ENCODE measurements at regions not wholly inside any gene's neighbourhood (a gene's known extent, or its start where the extent isn't known, plus 50 kb on each side); places are given as distances from the start of the nearest gene placed in this dataset.

- DNase-seq (ENCODE audit: low read depth in 2 of 2) = no peak
Measured at GRCh38 chr1:208513799-208514198, 269.6 kb upstream of the PLXNA2 start.

DNA sequence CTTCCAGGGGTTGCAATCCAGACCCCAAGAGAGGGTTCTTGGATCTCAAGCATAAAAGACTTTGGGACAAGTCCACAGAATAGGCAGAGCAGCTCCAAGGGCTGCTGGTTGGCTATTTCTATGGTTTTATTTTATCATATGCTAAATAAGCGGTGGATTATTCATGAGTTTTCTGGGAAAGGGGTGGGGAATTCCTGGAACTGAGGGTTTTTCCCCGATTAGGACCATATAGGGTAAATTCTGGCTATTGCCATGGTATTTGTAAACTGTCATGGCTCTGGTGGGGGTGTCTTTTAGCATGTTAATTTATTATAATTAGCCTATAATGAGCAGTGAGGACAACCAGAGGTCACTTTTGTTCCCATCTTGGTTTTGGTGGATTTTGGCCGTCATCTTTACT is 270.9 kb upstream of the PLXNA2 start:
- no peak for DNase-seq (ENCODE audit: low read depth in 2 of 2)

GRCh38 chr1:208516780-208517179 is 272.6 kb upstream of the PLXNA2 start:
- DNase-seq (ENCODE audit: low read depth in 2 of 2) = no peak

DNA sequence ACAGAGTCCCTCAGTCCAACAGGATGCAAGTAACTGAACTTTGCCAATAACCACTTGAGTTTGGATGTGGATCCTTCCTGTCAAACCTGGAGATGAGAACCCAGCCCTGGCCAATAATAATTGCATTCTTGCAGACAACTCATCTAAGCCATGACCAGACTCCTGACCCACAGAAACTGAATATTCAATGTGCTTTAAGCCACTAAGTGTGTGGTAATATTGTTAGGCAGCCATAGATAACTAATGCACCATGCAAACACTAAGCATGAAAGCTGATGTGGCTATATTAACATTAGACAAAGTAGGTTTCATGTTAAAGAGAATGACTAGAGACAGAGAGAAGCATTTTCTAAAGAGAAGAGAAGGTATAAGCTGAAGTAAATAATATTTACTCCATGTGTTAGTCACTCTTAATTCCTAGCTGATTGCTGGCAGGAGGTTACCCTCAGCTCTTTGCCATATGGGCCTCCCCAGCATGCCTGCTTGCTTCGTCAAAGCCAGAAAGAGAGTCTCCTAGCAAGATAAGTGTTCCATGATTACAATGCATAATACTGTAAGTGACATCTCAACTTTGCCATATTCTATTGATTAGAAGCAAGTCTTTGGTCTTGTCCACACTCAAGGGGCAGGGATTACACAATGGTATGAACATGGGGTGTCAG is 276.4 kb upstream of the PLXNA2 start:
- no peak for DNase-seq (ENCODE audit: low read depth in 2 of 2)

DNA sequence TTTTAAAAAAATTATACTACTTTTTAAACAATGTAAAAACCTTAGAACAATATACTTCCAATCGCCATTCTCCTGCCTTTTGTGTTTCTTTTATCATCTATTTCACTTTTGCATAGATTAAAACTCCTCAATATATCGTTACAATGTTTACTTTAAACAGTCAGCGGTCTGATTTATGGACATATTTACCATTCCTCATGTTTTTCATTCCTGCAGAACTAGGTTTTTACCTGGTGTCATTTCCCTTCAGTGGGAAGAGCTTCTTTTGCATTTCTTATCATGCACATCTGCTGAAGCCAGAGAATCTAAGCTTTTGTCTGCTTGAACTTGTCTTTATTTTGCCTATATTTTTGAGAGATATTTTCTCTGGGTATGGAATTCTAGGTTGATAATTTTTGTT is 277.4 kb upstream of the PLXNA2 start:
- no peak for DNase-seq (ENCODE audit: low read depth in 2 of 2)

DNA sequence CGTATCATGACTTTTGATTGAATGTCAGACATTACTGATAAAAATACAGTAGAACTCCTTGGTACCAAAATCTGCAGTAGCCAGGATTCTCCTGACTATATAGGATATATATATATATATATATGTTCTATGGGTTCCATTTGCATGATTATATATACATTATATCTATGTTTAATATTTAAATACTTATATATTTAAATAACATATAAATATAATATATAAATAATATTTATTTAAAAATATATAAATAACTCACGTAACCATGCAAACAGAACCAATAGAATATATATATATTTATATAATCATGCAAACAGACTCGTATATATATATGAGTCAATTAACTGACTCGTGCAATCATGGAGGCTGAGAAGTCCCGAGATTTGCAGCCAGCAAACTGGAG is 278.8 kb upstream of the PLXNA2 start:
- no peak for DNase-seq (ENCODE audit: low read depth in 2 of 2)

GRCh38 chr1:208524376-208524775 is 280.2 kb upstream of the PLXNA2 start:
- no peak for DNase-seq (ENCODE audit: low read depth in 2 of 2)

DNA sequence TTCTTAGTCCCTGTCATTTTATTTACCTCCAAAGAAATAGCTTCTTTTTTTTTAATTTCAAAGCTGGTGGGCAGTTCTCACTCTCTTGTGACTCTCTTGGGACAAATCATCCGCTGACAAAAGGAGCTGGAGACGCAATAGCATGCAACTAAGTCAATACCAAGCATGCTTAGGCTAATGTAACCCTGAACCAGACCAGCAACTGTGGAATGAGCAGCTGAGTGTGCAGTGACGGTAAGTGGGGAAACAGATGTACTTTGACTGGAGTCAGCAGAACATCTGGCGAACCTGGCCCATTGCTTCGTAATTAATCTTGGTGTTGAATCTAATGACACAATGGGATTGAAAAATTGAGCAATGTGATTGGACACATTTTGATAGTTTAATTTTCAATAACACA is 280.7 kb upstream of the PLXNA2 start:
- no peak for DNase-seq (ENCODE audit: low read depth in 2 of 2)

- DNase-seq (ENCODE audit: low read depth in 2 of 2) = no peak
Measured at GRCh38 chr1:208525417-208525816, 281.2 kb upstream of the PLXNA2 start.

- DNase-seq (ENCODE audit: low read depth in 2 of 2) = no peak
Measured at GRCh38 chr1:208526613-208527125, 282.5 kb upstream of the PLXNA2 start.

DNA sequence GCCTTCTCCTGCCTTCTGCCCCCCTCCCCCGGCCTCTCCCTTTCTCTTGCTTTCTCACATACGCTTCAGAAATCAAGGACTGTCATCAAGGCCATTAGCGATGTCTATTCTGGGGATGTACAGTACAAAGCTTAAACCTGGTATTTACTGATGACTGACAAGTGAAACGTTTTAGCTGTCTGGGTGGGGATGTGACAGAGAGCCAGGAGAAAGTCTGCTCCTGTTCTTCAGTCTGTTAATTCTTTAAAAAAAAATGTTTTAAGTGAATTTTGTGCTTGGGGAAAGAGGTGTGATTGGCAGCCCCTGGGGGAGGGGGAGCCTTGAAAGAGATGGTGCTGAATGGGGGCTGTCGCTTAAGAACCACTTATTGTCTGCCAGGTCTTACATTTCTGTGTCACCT is 283.0 kb upstream of the PLXNA2 start:
- no peak for DNase-seq (ENCODE audit: low read depth in 2 of 2)

- DNase-seq (ENCODE audit: low read depth in 2 of 2) = no peak
Measured at GRCh38 chr1:208528578-208529240, 284.5 kb upstream of the PLXNA2 start.

GRCh38 chr1:208531003-208531750 is 287.0 kb upstream of the PLXNA2 start:
- no peak for DNase-seq (ENCODE audit: low read depth in 2 of 2)

GRCh38 chr1:208533746-208534598 is 289.8 kb upstream of the PLXNA2 start:
- no peak for DNase-seq (ENCODE audit: low read depth in 2 of 2)

DNA sequence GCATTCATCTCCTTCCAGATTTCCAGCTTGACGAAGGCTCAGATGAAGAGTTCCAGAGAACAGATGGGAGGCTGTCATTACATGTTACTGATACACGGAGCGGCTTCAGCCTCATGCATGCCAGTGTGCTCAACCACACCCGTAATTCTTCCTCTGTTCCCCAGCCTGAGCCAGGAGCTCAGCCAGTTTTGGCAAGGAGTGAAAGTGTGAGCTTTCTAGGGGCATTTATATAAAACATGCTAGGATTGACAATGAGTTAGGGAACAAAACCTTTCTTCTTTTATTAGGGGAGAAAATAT is 290.4 kb upstream of the PLXNA2 start:
- no peak for DNase-seq (ENCODE audit: low read depth in 2 of 2)

- no peak for DNase-seq (ENCODE audit: low read depth in 2 of 2)
Measured at GRCh38 chr1:208534979-208535378, 290.8 kb upstream of the PLXNA2 start.

- no peak for DNase-seq (ENCODE audit: low read depth in 2 of 2)
Measured at GRCh38 chr1:208535511-208535910, 291.3 kb upstream of the PLXNA2 start.

- DNase-seq (ENCODE audit: low read depth in 2 of 2) = no peak
Measured at GRCh38 chr1:208536212-208536611, 292.0 kb upstream of the PLXNA2 start.

- no peak for DNase-seq (ENCODE audit: low read depth in 2 of 2)
Measured at GRCh38 chr1:208537198-208537597, 293.0 kb upstream of the PLXNA2 start.

DNA sequence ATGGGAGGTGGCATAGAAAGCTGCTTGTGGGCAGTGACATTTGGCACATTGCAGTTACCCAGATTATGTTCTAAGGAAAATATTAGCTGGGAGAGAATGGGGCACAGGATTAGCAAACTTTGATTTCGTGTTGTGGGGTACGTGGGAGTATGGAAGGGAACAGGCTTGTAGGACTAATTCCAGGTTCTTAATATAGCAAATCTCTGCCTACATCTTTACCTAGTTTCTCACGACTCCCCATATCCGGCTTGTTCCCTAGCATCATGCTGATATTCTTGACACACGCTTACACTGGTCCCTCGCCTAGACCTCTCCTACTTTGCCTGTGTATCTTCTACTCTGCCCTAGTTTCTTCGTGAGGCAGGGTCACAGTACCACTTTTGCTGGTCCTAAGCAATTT is 293.9 kb upstream of the PLXNA2 start:
- DNase-seq (ENCODE audit: low read depth in 2 of 2) = no peak

DNA sequence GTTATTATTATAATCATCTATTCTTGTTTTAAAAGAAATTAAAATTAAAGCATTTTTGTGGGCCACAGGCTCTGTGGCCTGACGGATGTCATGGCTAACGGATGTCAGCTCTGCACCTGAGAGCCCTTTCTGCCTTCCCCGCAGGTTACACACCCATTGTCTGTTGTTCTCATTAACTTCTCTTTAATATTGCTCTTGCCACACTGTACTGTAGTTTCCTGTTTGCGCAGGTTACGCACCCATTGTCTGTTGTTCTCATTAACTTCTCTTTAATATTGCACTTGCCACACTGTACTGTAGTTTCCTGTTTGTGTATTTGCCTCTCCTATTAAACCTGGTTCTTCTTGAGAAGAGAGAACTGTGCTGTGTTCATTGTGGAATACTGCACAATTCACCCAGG is 294.4 kb upstream of the PLXNA2 start:
- no peak for DNase-seq (ENCODE audit: low read depth in 2 of 2)

GRCh38 chr1:208540724-208541123 is 296.5 kb upstream of the PLXNA2 start:
- no peak for DNase-seq (ENCODE audit: low read depth in 2 of 2)

Data from stimulated activated CD8-positive, alpha-beta memory T cell treated with anti-CD3 and anti-CD28 coated beads, Interleukin-2, amount 100 ng/mL, for 48 hours (primary cell).